Muscle of arm (tissue), 1 donor: ENCODE measurements at regions not wholly inside any gene's neighbourhood (a gene's known extent, or its start where the extent isn't known, plus 50 kb on each side); places are given as distances from the start of the nearest gene placed in this dataset.

Source experiments
- DNase-seq: peaks from one replicate; pipeline ENCODE4 v3.0.0-alpha.2; 2013

DNA sequence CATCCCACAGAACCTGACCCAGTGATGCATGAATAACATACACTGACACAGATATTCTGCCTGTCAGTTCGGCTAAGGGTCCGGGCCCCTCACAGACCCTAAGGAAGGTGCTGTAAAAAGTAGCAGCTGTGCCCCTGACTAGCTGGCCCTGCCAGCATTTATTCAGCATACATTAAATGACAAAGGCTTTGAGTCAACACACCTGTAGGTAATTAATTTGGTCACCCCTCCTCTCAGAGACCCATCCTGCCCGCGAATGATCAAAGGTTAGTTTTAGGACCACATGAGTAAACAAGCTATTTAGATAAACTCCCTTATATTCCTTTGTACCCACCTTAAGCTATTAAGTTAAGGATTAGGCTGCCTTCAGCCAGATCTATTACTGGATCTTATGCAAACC, 429.0 kb upstream of the NWD2 start:
- DNase-seq, result no peak

DNA sequence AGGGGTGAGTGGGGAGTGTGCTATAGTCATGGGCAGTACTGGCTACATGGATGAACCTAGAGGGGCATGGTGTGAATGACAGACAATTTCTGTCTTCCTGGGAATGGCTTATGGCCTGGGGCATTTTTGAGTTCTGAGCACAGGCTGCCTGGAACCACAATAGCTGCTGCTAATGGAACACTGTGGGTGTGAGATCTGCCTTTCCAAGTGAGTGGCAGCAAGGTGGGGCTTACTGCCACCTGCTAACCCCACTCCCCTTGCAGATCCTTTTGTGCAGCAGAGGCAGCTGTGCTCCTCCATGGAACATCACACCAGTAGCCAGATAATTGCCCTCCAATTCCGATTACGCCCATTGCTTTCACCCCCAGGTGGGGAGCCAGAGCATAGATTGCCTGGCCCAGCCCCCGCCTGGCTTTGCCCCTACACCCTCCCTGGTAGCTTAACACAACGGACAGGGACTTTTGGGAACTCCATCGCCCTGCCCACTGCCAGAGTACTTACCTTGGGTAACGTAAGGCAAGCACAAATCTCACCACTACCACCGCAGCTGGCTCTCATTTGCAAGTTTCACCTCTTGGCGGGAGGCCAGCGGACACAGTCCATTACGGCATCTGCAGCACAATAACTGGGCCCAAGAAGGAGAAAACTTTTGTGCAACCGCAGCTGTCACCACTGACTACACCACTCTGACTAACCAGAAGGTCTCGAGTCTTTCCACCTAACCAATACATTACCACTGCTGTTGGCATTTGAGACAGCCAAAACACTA, 421.2 kb upstream of the NWD2 start:
- no peak for DNase-seq

DNA sequence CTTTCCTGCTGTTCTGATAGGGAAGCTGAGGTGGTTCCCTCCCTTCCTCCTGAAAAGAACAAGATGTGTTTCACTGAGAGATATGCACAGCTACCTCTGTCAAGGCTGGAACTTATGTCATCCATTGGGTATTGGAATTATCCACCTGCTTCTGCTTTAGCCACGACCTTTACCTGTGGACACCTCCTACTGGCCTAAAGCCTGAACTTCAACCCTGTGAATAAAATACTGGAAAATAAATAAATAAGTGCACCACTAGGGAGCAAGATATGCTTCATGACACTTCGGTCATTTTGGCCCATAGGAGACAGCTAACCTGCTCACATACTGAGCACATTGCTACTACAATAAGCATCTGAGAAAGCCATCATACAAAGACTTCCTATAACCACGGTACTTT, 419.9 kb upstream of the NWD2 start:
- DNase-seq, result no peak

DNA sequence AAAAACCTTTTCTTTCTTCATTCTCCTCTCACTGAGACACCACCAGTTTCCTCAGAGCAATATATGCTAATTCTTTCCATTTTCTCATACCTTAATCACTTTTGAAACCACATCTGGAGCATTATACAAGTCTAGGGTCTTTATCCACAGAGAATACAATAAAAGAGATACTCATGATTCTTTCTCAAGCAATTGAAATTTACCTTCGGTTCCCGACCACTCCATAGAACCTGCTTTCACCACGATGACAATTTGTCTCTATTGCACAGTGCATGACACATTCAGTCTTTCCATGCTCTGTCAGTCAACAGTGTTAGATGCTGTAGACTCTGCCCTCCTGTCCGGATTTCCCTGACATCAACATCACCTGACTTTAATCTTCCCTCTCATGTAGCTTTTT, 409.3 kb upstream of the NWD2 start:
- no peak for DNase-seq

DNA sequence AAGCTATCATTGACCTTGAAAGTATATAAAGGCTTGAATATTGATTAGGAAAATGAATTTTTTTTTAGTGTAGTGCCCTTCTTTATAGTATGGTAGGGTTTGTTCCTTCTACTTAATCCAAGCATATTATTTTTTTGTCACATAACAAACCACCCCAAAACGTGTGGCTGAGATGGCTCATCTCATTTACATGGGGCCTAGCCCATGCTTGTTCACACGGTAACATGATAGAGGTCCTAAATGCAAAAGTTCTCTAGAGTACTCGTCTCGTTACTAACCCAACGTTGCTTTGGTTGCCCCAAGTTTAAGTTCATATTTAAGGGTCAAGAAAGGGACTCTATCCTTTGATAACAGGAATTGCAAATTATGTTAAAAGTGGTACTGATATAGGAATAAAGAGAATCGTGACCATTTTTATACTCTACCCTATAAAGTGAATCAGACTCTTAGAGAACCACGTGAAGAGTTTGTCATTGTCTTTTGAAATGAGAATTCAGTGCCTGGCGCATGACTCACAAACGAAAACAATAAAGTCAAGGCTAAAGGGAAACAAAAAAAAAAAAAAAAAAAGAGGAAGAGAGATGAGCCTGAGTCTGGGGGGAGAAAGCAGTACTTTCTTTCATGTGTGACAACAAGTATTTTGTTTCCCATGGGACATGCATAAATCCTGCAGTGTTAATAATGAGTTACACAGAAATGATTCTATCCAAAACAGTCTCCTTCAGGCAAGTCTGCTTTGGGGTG, 402.8 kb upstream of the NWD2 start:
- DNase-seq, result no peak

DNA sequence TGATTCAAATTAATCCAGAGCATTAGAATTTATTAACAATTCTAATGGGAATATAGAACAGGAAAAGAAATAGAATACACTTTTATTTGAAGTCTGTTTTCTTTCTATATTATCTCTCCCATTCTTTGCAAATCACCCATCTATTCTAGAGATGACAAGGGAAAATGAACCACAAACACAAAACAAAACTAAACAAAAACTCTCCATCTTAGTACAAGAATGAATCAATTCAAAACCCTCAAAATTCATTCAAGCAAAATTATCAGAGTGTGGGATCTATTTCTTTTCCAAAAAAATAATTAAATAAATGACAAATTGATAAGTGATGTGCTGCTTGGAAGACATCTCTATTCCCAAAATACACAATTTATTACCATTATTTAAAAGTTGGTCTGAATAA, 400.1 kb upstream of the NWD2 start:
- DNase-seq, result no peak

DNA sequence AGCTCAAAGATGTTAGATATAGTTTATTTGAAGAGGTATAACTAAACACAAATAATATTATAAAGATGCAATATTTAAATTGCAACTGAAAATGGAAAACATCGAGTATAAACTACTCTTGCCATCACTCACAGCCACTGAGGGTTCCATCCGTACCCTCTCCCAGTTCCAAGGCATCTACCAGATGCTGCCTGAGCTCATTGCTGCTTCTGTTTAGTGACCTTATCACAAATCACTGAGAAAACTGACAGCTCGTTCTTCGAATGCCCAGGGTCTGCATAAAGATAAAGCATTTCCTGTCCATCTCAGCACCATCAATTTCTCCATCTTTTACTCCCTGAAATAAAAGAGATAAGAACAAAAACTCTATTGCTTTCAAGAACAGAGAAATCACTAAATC, 391.7 kb upstream of the NWD2 start:
- DNase-seq, result no peak

DNA sequence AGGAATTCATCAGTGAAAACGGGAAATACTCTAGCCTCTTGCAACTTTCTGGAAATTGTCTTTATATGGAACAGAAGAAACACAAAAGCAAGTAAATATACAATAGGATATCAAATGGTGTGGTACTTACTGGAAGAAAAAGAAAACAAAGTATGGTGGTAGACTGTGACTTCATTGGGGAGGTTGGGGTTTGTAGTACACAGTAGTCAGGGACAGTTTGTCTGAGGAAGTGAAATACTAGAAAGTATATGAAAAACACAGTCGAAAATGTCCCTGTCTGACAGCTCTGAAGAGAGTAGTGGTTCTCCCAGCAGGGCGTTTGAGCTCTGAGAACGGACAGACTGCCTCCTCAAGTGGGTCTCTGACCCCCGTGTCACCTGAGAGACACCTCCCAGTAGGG, 390.0 kb upstream of the NWD2 start:
- no peak for DNase-seq

DNA sequence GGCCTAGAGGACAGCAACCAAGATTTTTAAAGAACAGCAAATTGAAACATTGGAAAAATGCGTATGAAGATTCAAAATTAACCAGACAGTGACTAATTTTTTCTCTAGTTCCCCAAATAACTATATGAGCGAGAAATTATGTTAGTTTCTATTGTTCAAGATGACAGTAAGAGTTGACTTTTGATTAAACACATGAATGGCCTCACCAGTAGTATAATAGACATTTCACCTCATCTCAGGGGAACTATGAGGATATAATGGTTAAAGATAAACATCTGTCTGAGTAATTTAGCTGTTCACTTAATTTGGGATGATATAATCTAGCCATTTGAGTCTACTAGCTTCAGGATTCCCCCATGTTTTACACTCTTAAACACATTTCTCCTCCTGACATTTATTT, 380.9 kb upstream of the NWD2 start:
- DNase-seq, result no peak

DNA sequence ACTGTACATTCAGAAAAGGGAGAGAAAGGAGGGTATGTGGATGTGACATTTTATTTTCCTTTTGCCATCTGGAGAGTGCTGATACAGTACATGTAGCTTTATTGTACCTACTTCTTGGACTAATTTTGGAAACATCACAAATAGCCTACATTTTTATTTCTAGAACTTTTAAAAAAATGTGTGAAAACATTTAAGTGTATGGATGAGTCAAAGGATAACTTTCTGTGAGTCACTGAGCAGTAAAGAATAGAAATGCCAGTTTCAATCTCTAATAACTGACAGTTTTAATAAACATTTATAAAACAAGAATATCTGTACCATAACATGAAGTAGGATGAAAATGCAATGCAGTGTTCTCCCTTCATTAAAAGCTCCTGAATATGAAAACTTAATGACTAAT, 374.4 kb upstream of the NWD2 start:
- no peak for DNase-seq

DNA sequence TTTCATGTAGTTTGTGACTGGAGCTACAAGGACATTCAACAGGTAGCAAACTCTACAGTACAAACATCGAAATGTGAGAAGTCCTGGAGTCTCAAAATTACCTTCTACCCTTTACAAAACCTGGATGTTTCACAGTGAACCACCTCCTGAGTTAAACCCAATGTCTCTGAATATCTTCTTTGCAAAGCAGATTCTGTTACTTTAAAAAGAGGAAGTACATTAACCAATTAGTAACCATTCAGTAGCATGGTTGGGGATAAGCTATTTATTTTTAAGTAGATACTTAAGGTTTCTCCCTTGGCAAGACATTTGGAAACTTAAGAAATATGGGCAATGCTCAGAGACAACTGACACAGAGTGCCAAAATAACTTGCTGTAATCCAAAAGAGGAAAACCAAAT, 371.9 kb upstream of the NWD2 start:
- no peak for DNase-seq

DNA sequence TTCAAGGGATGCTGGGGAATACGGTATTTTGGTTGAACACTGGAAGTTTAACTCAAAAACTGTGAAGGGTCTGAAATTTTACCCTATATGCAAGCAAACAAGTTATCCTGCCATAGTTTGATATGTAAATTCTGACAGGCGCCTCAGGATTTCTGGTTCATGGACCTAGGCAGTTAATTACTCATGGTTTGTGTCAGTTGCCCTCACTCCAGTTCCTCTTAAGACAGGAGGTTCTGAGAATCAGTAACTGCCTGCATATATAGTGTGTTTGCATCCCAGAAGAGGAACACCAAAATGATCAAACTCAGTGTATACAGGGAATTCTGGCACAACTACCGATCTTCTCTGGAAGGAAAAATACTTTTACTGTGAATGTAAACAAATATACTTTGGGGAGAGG, 360.4 kb upstream of the NWD2 start:
- no peak for DNase-seq

DNA sequence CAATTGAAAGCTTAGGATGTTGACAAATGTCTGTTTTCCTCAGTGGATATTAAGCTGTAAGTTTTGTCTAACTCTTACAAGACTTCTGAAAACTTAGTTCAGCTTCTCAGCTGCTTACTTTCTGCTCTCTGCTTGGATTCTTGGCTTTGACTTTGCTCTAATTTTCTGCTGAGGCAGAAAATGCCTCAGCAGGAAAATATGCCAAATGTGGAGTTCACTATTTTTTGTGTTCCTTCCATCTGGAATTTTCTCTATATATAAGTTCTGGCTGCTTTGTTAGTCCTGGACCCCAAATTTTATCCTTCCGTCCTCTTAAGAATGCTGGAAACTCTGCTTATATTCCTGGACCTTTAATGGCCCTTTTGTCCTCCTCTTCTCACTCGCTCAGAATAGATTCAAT, 352.6 kb upstream of the NWD2 start:
- DNase-seq, result peak; percentile 63

DNA sequence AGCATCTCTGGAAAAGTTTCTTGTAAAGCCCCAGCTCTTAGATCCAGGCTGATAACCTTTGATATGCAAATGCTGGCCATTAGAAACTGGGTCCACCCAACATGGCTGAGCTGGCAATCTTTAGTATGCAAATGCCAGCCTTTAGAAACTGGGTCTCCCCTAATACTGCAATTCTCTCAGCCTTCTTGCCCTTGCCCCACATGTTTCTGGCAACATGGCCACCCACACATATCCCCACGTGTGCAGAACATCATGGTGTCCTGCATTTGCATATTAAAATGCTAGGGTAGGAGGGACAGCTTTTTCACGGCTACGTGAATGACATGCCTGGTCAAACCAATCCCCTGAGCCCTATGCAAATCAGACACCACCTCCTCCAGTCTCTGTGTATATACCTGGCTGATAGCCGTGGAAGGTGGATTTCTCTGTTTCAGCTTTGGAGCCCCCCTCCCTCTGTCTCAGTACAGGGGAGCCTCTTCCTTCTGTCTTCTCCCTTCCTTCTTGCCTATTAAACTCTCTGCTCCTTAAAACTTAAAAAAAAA, 344.0 kb upstream of the NWD2 start:
- DNase-seq, result no peak

DNA sequence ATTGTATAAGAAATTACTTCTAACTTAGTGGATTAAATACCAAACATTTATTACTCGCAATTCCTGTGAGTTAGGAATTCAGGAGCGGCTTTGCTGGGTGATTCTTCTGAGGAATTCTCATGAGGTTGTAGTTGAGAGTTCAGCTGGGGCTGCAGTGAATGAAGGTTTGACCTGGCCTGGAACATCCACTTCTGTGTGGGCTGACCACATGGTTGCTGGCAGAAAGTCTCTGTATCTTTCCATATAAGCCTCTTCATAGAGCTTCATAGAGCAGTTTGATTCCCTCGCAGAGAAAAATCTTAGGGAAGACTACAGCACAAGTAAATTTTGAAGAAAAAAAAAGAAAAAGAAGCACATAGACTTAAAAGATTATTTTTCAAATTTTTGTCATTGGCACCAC, 339.7 kb upstream of the NWD2 start:
- no peak for DNase-seq

DNA sequence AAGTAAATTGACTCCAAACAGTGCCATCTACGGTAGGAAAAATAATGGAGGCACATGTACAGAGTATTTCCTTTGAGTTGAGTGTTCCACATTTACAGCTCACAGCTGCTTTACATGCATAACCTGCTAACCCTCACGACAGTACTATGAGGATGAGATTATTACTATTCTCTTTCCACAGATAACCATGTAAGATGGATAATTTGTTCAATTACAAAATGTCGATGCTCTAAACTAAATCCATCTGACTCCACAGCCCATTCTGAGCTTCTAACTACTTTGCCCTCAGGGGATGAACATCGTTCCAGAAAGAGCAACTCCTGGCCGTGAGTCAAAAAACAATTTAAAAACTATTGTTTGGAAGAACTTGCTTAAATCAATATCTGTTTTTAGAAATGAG, 330.4 kb upstream of the NWD2 start:
- peak; percentile 19 for DNase-seq

DNA sequence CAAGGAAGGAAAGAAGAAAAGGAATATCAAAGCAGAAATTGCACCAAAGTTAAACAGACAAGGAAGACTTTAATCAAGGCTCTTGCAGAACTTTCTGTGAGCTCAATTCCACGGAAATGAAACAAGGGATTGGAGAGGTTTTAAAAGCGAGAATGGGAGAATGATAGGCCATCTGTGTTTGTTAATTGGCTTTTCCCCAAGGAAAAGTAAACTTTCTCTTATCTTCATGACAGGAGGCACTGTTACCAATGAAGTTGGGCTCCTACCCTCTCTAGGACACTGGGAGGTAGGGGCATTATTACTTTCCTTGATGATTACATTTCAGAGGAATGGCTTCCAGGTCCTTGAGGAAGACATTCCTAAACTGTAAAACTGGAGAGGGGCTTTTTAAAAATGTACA, 328.8 kb upstream of the NWD2 start:
- no peak for DNase-seq

DNA sequence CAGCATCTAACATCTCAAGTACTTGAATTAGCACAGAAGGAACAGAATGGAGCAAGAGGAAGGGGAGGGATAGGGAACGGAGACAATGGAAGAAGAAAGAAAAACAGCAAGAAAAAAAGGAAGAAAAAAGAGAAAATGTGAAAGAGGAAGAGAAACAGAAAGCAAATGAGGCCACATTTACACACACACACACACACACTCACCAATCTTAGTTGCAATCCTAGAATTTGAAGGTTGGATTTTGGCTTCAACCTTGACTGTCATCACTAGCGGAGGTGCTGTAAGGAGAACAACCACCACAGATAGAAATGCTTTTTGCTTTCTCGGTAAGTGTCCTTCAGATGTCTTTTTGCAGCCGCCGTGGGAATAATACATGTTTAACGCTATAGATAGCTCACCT, 327.1 kb upstream of the NWD2 start:
- no peak for DNase-seq

DNA sequence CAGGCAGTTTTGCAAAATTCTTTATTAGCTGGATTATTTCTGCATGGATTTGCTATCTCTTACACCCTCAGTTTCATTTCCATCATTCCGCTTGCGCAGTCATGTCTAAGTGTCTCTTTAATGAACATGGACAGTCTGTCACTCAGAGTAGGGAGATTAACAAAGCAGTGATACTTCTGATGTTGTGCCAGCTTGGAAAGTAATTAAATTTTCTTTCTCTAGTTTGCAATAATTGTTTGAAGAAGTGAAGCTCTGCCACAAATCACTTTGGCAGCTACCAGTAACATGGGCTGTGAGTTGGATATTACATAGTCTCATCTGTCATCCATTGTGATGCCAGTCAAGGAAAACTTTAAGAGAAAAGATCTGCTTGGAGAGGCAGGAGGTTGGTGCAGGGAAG, 324.8 kb upstream of the NWD2 start:
- DNase-seq, result no peak

DNA sequence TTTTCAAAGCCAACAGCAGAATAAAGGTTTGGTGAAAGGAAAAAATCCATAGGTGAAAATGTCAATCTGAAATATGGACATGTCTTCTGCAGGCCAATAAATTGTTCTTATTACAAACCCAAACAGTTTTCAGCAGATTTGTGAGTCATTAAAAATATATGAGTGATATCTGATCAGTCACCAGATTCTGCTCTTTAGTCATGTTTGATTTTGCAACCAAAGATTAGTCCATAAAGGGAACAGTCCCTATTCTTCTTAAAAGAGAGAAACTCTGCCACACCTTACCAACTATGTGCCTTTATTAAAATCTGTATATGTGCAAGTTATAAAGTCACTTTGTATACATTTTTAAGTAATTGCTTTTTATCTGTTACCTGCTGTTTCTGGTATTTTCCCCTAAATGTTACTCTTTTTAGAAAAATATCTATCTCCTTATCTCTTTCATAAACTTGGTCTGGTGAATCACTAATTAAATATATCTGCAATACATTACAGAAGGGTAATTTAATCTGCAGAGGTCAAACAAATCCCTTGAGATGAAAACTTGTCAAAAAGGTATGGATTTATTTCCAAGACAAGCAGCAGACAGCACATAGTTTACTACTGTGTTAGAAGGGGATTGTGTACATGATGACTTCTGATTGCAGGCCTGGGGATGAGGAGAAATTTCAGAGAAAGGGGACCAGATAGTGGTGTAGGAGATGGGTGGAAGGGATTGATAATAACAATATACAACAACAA, 322.9 kb upstream of the NWD2 start:
- DNase-seq, result no peak

DNA sequence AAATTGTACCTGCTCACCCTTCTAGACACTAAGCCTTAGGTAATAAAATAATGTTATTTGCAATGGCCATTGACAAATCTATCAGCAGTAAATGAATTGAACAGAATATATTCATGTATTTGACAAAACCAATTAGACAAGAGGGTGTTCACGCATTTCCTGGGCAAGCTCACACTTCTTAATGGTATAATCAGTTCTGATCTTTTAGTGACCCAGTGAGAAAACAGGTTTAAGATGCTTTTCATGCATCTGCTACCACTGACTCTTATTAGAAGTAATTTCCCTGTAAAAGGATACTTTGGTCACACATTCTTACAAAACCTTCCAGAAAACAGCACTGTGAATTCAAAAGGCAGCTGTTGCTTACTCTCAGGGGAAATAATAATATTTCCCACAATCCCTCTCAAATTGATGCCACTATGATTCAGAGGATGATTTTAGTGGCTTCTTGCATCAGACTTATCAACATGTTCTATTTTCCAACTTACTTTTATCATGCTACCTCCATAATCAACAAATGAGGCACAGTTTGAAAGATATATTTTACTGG, 313.9 kb upstream of the NWD2 start:
- no peak for DNase-seq

DNA sequence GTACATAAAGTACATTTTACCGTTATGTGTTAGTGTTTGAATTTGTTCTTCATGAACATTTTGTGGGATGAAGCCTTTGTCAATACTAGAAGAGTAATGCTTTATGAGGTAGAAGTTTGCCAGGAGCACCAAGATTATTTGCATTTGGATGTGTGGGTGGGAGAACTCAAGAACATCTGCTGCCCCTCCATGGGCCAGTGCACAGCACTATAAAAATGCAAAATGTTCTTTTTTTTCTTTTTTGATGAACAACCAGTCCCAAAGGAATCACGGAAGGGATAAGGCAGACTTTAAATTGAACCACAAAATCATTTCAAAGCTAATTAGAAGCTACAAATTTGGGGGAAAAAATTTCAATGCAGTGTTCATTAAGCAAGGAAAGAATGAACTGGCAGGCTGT, 300.3 kb upstream of the NWD2 start:
- no peak for DNase-seq

DNA sequence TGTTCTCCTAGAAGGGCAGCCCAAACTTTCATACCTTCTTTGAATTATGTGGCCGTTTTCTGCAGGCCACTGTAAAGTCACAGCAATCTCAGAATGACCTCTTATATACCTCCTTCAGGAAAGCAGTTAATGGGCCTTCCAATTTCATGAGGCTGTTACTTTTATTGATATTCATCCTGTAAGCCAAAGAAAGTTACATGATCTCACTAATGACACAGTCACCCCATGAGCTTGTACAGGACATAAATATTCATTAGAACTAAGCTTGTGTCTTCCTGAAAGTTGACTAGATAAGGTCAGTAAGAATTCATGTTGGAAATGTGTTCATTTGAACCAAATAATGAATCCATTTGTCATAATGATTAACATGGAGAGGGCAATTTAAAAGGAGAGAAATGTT, 283.1 kb upstream of the NWD2 start:
- no peak for DNase-seq
